ENCODE measurements at regions not wholly inside any gene's neighbourhood (a gene's known extent, or its start where the extent isn't known, plus 50 kb on each side); places are given as distances from the start of the nearest gene placed in this dataset.

DNA sequence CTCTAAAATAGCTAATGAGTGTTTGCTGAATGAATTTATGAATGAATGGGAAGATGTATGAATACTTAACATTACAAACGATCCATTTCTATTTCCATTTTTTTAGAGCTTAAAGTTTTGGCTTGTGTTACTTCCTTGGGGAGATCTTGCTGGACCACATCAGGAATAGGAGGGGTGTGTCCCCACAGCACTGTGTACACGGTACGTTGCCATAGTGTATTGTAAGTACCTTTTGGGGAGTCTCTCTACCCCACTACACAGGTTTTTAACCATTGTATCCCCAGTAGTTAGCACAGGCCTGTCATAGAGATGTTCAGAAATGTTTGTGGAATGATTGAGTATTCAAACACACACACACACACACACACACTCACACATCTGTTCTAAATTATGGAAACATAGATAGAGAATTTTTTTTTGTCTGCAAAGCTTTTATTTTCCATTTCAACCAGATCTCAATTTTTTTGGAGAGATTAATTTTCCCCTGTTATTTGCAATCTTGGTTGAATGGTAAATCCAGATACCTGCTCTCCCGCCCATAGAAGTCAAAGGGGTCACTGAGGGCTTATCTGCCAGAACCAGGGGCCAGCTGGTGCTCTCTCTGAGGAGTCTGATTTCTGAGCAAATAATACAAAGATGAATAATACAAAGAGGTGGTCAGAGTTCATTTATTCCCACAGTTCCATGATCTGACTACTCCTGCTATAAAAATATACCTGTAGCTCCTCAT, 471.0 kb downstream of the INSC start:
- H3K9me3 Mint-ChIP-seq = peaks cover 2 to 7% of the 10 kb centered on the region in 2 donors
- H3K36me3 Mint-ChIP-seq = no peaks in the 10 kb centered on the region
- Histone ChIP-seq H3K9me3 (ENCODE audit: control insufficient read depth, insufficient read depth, low read length) (no peaks in the 10 kb centered on the region), H3K27me3 (ENCODE audit: control insufficient read depth, insufficient read depth, low read length) (no peaks in the 10 kb centered on the region), H3K27ac (ENCODE audit: low read length) (no peak overlapping the region), H3K36me3 (ENCODE audit: control insufficient read depth, insufficient read depth, low read length) (no peaks in the 10 kb centered on the region), H3K4me1 (ENCODE audit: control insufficient read depth, insufficient read depth, low read length) (no peaks in the 10 kb centered on the region), H3K4me3 (ENCODE audit: low read length) (no peak overlapping the region)
- no peak for DNase-seq
- H3K27ac Mint-ChIP-seq = no peak overlapping the region
- H3K27me3 Mint-ChIP-seq (ENCODE audit: low read depth in 2 of 2) = no peaks in the 10 kb centered on the region
- intact Hi-C loops (cut with micrococcal nuclease) = no loop called here
- no peak for ATAC-seq
- TF ChIP-seq, protein P1, sequence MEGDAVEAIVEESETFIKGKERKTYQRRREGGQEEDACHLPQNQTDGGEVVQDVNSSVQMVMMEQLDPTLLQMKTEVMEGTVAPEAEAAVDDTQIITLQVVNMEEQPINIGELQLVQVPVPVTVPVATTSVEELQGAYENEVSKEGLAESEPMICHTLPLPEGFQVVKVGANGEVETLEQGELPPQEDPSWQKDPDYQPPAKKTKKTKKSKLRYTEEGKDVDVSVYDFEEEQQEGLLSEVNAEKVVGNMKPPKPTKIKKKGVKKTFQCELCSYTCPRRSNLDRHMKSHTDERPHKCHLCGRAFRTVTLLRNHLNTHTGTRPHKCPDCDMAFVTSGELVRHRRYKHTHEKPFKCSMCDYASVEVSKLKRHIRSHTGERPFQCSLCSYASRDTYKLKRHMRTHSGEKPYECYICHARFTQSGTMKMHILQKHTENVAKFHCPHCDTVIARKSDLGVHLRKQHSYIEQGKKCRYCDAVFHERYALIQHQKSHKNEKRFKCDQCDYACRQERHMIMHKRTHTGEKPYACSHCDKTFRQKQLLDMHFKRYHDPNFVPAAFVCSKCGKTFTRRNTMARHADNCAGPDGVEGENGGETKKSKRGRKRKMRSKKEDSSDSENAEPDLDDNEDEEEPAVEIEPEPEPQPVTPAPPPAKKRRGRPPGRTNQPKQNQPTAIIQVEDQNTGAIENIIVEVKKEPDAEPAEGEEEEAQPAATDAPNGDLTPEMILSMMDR (IDR thresholded peaks at IDR 0.05) = no peak
- 93% methylated on average over 1 of the region's 4 CpGs for WGBS (ENCODE audit: insufficient coverage)
- H3K4me1 Mint-ChIP-seq = no peaks in the 10 kb centered on the region
- H3K4me3 Mint-ChIP-seq = no peak overlapping the region

DNA sequence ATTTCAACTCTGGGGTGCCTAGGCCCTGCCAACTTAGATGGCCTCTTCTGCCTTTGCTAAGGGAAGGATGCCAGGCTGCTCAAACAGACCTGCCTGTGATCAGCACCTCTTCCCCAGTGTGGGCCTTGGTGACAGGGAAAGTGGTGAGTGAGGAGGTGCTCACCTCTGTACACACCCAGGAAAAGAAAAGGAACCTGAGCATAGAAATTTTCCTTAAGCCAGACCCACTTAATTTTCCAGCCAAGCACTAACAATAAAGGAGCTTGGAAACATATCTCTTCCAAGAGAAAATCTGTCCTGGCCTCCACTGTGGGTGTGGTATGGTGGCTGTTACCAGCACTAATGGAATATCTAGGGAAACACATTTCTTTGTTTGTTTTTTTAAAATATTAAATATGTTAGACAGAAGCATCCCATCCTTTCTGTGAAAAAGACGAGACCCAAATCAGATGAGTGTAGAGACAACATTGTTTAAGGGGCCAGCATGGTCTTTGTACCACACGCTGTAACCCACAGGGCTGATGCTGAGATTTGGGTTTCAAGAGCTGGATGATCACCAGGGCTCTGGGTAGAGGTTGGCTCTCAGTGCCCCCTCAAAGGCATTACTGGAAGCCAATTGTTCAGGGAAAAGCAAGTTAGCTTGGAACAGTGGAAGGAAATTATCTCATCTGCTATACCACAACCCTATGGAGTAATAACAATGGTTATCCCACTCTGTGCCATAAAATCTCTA, 472.2 kb downstream of the INSC start:
- no peak overlapping the region for H3K27ac Mint-ChIP-seq
- ATAC-seq (no peak), DNase-seq (no peak)
- intact Hi-C loops (cut with micrococcal nuclease) = no loop called here
- Histone ChIP-seq H3K36me3 (ENCODE audit: control insufficient read depth, insufficient read depth, low read length) (no peaks in the 10 kb centered on the region), H3K4me3 (ENCODE audit: low read length) (no peak overlapping the region), H3K27me3 (ENCODE audit: control insufficient read depth, insufficient read depth, low read length) (no peaks in the 10 kb centered on the region), H3K4me1 (ENCODE audit: control insufficient read depth, insufficient read depth, low read length) (no peaks in the 10 kb centered on the region), H3K27ac (ENCODE audit: low read length) (no peak overlapping the region), H3K9me3 (ENCODE audit: control insufficient read depth, insufficient read depth, low read length) (no peaks in the 10 kb centered on the region)
- peaks cover 2 to 7% of the 10 kb centered on the region in 2 donors for H3K9me3 Mint-ChIP-seq
- TF ChIP-seq, protein P1 (IDR thresholded peaks at IDR 0.05) = no peak
- H3K36me3 Mint-ChIP-seq = no peaks in the 10 kb centered on the region
- WGBS (ENCODE audit: insufficient coverage) = 72% methylated on average over 2 of the region's 2 CpGs
- no peaks in the 10 kb centered on the region for H3K4me1 Mint-ChIP-seq
- no peaks in the 10 kb centered on the region for H3K27me3 Mint-ChIP-seq (ENCODE audit: low read depth in 2 of 2)
- no peak overlapping the region for H3K4me3 Mint-ChIP-seq

DNA sequence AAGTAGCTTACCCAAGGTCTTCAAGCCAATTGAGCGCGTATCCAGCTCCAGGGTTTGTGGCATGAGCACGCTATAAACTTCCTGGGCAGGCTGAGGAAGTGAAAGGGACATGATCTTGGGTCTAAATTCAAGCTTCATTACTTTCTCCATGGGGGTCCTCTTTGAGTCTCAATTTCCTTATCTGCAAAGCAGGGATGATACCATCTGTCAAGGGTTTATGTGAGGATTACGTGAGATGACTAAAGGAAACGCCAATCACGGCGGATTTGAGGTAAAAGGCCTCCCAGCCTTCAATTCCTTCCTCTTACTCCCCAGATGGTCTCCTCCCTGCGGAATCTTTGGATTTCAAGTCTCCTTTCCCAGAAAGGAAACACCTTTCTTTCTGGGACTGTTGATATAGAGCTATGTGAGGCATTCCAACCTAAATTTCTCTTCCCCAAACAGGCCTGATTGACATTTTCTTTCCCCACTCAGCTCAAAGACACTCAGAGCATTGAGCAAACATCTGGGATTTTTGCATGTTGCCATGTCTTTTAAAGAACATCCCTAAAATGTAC, 474.4 kb downstream of the INSC start:
- H3K27me3 ChIP-seq (ENCODE audit: control insufficient read depth, insufficient read depth, low read length) = no peaks in the 10 kb centered on the region
- H3K9me3 Mint-ChIP-seq = peaks cover 2 to 4% of the 10 kb centered on the region in 2 donors
- H3K36me3 Mint-ChIP-seq = no peaks in the 10 kb centered on the region
- no peaks in the 10 kb centered on the region for H3K9me3 ChIP-seq (ENCODE audit: control insufficient read depth, insufficient read depth, low read length)
- TF ChIP-seq, protein P1 (IDR thresholded peaks at IDR 0.05) = no peak
- H3K4me3 ChIP-seq (ENCODE audit: low read length) = no peak overlapping the region
- 95% methylated on average over 4 of the region's 8 CpGs for WGBS (ENCODE audit: insufficient coverage)
- intact Hi-C loops (cut with micrococcal nuclease) = no loop called here
- no peak for DNase-seq
- no peak overlapping the region for H3K4me3 Mint-ChIP-seq
- ATAC-seq = no peak
- no peaks in the 10 kb centered on the region for H3K36me3 ChIP-seq (ENCODE audit: control insufficient read depth, insufficient read depth, low read length)
- H3K27ac Mint-ChIP-seq = no peak overlapping the region
- H3K27me3 Mint-ChIP-seq (ENCODE audit: low read depth in 2 of 2) = no peaks in the 10 kb centered on the region
- H3K4me1 ChIP-seq (ENCODE audit: control insufficient read depth, insufficient read depth, low read length) = no peaks in the 10 kb centered on the region
- no peaks in the 10 kb centered on the region for H3K4me1 Mint-ChIP-seq
- no peak overlapping the region for H3K27ac ChIP-seq (ENCODE audit: low read length)

Measured in natural killer cell (primary cell).